WERI-Rb-1 (cell line): ENCODE measurements at regions not wholly inside any gene's neighbourhood (a gene's known extent, or its start where the extent isn't known, plus 50 kb on each side); places are given as distances from the start of the nearest gene placed in this dataset.
"Not testable (repeated sequence)": the region's sequence is repeated elsewhere in the genome, so short reads cannot be mapped to it uniquely, and the experiment has no call there.

Experiments
- DNase-seq: peaks from one replicate; pipeline ENCODE4 v3.0.0-alpha.2; 2020
- H3K27ac ChIP-seq: fragments of 250-450 bp; sonication (Bioruptor Pico); 2 replicates; pipeline ENCODE4 v1.5.1; 2020; ENCODE audit warnings: mild to moderate bottlenecking, moderate library complexity
- H3K27me3 ChIP-seq: fragments of 250-450 bp; sonication (Bioruptor Pico); 2 replicates; pipeline ENCODE4 v1.5.1; 2021; ENCODE audit warnings: mild to moderate bottlenecking, low read depth, moderate library complexity; ENCODE audit not compliant: insufficient read depth, severe bottlenecking
- H3K36me3 ChIP-seq: fragments of 250-450 bp; sonication (Bioruptor Pico); 2 replicates; pipeline ENCODE4 v1.5.1; 2020; ENCODE audit warnings: mild to moderate bottlenecking, moderate library complexity
- H3K4me3 ChIP-seq: 2 replicates; pipeline ENCODE4 v1.5.1; 2011; ENCODE audit warnings: low read depth, mild to moderate bottlenecking, control low read depth, low read length
- H3K9me3 ChIP-seq: fragments of 250-450 bp; sonication (Bioruptor Pico); 2 replicates; pipeline ENCODE4 v1.5.1; 2021; ENCODE audit warnings: mild to moderate bottlenecking, moderate library complexity; ENCODE audit not compliant: severe bottlenecking
- TF ChIP-seq, protein P1 (sequence below): IDR thresholded peaks from 2 replicates; pipeline ENCODE4 v1.5.1; 2011; ENCODE audit warnings: low read depth, mild to moderate bottlenecking, control low read depth, inconsistent platforms, low read length

DNA sequence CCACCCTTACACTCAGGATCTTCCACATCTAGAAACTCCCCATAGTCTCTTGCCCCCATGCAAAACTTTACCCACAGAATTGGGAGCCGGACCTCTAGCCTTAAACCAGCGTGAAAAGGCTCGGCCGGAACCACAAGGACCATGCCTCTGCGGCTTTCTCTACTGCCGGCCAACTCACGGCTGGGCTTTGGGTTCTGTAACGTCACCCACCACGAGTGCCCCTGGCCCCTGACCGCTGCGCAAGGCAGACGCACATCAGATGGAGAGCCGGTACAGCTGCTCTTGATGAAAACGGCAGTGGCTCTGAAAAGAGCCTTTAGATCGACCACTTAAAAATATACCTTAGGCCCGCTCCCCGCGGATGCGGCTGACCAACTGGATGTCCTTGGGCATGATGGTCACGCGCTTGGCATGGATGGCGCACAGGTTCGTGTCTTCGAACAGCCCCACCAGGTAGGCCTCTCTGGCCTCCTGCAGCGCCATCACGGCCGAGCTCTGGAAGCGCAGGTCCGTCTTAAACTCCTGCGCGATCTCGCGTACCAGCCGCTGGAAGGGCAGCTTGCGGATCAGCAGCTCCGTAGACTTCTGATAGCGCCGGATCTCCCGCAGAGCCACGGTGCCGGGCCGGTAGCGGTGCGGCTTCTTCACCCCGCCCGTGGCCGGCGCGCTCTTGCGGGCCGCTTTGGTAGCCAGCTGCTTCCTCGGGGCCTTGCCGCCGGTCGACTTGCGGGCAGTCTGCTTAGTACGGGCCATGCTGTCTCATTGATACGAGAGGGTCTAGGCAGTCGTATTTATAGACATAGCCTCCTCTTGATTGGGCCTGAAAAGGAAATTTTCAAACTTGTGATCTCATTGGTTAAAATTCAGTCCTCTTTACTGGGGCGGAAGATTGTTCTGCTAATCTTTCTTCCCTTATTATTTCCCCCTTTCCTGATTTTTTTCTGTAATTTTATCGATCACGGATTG, 66.3 kb downstream of the FAM72C start:
- H3K4me3 ChIP-seq, H3K9me3 ChIP-seq, H3K27ac ChIP-seq, H3K27me3 ChIP-seq, H3K36me3 ChIP-seq: not testable (repeated sequence)
- DNase-seq, result peak; percentile 22

DNA sequence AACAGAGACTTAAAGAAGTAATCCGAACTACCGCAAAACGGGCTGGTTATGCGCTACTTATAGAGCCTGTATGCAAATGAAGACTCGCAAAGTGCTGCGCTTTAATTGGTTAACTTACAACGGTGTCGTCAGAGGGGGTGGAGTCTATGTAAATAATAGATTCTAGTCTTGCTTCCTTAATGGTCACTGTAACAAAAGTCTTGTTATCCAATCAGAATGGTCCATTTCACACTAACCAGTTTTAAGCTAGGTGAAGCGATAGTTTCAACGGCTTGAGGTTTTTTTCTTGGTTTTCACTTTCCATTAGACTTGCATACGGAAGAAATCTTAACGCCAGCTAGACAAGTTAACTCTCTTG, 67.2 kb downstream of the FAM72C start:
- not testable (repeated sequence) for H3K27me3 ChIP-seq, H3K4me3 ChIP-seq, H3K27ac ChIP-seq, H3K36me3 ChIP-seq, H3K9me3 ChIP-seq, DNase-seq

DNA sequence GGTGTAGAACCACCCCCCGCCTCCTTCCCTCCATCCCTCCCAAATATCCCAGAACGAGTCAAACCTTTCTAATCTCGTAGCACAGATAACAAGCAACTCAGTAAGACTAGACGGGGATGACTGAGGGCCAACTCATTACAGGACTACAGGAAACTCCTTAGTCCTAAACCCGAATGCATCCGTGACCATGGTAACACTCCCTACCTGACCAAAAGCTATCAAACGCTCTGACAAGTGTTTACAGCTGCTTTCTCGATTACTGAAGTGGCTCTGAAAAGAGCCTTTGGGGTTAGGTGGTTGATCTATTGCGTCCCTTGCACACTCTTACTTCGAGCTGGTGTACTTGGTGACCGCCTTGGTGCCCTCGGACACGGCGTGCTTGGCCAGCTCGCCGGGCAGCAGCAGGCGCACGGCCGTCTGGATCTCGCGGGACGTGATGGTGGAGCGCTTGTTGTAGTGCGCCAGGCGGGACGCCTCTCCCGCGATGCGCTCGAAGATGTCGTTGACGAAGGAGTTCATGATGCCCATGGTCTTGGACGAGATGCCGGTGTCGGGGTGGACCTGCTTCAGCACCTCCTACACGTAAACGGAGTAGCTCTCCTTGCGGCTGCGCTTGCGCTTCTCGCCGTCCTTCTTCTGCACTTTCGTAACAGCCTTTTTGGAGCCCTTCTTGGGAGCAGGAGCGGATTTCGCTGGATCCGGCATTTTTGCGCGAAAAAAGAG, 67.7 kb downstream of the FAM72C start:
- not testable (repeated sequence) for H3K4me3 ChIP-seq, H3K27me3 ChIP-seq, DNase-seq, H3K9me3 ChIP-seq, H3K36me3 ChIP-seq, H3K27ac ChIP-seq

DNA sequence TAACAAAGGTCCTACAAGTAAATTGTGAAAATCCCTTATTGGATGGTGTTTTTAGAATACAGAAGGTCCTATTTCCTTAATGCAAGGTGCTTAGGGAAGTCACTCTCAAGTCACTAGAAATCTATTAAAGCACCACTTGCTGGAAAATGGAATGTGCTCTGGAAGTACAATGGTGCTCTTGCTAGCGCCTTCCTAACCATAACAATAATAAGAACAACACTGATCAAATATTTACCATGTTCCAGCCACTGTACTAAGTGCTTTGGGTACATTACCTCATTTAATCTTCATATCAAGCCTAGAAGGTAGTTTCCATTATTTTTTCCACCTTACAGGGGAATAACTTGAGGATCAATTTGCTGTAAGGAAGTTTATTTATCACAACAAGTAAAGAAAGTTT, 75.4 kb downstream of the FAM72C start:
- not testable (repeated sequence) for H3K27me3 ChIP-seq, H3K4me3 ChIP-seq, DNase-seq, H3K27ac ChIP-seq, H3K9me3 ChIP-seq, H3K36me3 ChIP-seq

DNA sequence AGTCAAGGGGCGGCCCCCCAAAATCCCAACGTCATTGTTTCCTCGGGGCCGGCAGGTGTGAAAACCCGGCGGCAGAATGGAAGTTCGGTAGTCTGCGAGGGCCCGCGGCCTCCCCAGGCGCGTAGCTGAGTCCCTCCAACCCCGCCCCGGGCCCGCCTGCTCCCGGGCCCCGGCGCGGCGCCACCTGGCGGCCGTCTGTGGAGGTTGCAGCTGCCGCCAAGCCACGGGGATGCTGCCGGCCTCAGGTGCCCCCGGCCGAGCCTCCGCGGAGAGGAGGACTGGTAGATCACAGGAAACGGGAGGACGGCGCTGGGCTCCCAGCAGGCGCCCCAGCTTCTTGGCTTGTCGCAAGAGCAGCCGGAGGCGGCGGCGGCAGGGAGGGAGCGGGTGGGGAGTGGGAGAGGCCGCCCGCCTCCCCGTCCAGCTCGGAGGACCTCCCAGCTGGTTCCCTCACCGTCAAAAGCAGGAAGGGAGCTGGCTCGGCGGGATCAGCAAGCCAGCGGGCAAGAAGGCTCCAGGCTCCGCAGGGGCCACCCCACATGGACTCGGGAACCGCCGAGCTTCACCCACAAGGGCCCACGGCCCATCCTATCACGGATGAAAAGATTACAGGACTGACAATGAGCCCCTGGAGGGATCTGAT, 86.7 kb downstream of the FAM72C start:
- TF ChIP-seq, protein P1, sequence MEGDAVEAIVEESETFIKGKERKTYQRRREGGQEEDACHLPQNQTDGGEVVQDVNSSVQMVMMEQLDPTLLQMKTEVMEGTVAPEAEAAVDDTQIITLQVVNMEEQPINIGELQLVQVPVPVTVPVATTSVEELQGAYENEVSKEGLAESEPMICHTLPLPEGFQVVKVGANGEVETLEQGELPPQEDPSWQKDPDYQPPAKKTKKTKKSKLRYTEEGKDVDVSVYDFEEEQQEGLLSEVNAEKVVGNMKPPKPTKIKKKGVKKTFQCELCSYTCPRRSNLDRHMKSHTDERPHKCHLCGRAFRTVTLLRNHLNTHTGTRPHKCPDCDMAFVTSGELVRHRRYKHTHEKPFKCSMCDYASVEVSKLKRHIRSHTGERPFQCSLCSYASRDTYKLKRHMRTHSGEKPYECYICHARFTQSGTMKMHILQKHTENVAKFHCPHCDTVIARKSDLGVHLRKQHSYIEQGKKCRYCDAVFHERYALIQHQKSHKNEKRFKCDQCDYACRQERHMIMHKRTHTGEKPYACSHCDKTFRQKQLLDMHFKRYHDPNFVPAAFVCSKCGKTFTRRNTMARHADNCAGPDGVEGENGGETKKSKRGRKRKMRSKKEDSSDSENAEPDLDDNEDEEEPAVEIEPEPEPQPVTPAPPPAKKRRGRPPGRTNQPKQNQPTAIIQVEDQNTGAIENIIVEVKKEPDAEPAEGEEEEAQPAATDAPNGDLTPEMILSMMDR, result peak; percentile 57
- H3K9me3 ChIP-seq, H3K27me3 ChIP-seq, H3K36me3 ChIP-seq, H3K27ac ChIP-seq: not testable (repeated sequence)
- peak; percentile 83 for DNase-seq
- peak overlapping the region; percentile 32 for H3K4me3 ChIP-seq

DNA sequence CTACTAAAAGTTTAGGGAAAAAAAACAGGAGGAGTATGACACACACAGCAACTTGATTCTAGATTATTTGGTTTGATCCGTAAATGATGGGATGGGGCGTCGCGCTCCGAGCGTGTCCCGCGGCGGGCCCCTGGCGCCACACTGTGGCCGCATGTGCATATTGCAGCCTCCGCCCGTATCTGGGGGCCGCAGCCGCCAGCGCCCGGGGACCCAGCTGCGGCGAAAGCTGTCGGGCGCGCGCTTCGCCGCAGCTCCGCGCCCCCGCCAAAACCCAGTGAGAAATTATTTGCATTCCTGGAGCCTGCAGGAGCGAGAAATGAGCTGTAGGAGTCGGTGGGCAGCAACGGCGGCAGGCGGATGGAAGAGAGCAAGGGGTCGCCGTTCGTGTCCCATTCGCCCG, 87.3 kb downstream of the FAM72C start:
- peak overlapping the region; percentile 32 for H3K4me3 ChIP-seq
- not testable (repeated sequence) for H3K9me3 ChIP-seq, H3K27me3 ChIP-seq, H3K27ac ChIP-seq, H3K36me3 ChIP-seq
- DNase-seq, result peak; percentile 53

DNA sequence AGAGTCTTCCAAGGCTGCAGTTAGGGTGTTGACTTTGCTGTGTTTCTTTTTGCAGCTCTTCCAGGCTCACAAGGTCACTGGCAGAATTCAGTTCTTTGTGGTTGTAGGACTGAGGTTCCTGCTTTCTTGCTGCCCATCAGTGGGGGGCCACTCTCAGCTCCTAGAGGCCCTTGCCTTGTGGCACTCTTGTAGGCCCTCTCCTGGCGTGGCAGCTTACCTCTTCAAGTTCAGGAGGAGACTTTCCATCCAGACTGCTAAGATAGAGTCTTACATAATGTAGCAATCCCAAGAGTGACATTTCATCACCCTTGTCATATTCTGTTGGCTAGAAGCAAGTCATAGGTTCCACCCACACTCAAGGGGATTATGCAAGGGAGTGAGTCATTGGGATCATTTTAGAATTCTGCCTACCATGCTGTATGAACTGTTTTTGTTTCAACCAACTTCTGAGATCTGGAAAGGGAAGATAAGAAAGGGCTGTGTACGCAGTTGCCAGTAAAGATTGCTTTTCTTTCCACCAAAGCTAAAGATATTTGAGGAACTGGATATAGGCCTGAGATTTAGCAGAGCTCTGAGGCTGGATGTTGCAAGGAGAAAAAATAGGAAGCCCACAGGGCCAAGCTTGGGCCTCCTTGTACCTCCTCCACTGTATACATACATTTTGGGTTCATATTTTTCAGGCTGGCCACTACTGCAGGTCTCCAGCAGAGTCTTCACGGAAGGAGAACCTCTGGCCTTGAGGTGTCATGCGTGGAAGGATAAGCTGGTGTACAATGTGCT, 91.8 kb downstream of the FAM72C start:
- not testable (repeated sequence) for H3K27ac ChIP-seq, H3K4me3 ChIP-seq, DNase-seq

DNA sequence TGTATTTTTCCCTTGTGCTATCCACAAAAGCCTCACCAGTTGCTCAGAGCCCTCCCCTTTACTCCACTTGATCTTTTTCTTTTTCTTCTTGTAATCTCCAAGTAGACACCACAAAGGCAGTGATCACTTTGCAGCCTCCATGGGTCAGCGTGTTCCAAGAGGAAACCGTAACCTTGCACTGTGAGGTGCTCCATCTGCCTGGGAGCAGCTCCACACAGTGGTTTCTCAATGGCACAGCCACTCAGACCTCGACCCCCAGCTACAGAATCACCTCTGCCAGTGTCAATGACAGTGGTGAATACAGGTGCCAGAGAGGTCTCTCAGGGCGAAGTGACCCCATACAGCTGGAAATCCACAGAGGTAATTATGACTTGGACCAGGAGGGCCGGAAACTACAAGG, 95.8 kb downstream of the FAM72C start:
- DNase-seq, H3K36me3 ChIP-seq, H3K4me3 ChIP-seq, H3K9me3 ChIP-seq, H3K27ac ChIP-seq, H3K27me3 ChIP-seq: not testable (repeated sequence)

More for the DNA sequence above, 91.8 kb downstream of the FAM72C start:
- H3K9me3 ChIP-seq, H3K36me3 ChIP-seq, H3K27me3 ChIP-seq: not testable (repeated sequence)

DNA sequence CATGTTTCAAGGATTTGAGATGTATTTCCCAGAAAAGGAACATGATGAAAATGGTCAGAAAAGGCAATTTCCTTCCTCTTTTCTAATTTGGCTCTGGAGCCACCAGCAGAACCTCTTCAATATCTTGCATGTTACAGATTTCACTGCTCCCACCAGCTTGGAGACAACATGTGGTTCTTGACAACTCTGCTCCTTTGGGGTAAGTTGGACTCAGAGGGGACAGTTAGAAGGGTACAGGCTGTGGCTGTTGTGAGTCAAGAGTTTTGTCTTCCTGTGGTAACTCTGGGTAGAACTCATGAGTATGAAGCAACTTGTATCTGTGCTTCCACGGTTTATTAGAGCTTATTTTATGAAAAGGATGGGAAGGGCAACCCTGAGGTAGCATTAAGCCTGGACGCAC, 97.2 kb downstream of the FAM72C start:
- H3K9me3 ChIP-seq, H3K27ac ChIP-seq, DNase-seq, H3K36me3 ChIP-seq, H3K27me3 ChIP-seq, H3K4me3 ChIP-seq: not testable (repeated sequence)

DNA sequence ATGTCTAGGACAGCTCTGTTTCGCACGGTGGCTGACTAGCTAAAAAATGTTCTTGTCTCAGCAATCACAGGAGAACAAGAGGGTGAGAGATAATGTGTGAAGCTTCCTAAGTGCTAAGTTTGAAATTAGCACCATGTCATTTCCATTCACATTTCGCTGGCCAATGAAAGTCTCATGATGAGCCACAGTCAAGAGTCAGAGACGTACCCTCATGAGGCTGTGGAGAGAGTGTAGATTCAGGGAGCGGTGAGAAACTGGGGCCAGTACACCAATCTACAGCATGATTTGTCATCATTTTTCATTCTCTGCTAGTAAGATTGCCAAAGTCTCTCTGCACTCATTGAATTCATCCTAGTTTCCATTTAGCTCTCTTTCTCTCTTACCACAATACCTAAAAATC, 98.1 kb downstream of the FAM72C start:
- H3K27ac ChIP-seq, H3K36me3 ChIP-seq, DNase-seq, H3K9me3 ChIP-seq, H3K27me3 ChIP-seq, H3K4me3 ChIP-seq: not testable (repeated sequence)

DNA sequence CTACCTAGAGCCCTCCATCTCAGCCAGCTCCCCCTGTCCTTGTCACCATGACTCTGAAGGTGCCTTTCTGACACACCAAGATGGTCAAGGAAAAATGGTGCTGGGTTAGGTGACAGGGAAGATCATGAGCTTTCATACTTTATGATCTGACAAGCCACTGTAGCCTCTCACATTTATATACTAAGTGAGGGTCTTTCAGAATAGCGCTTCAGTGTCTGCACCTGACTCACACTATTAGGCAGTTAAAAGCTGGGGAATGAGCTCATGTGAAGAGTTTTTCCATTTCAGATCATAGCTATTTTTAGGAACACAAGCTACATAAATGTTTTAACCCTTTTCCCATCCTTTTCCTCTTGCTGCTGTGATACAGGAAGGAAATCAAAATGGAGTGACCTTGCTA, 101.4 kb downstream of the FAM72C start:
- H3K27me3 ChIP-seq, H3K27ac ChIP-seq, DNase-seq, H3K9me3 ChIP-seq, H3K4me3 ChIP-seq, H3K36me3 ChIP-seq: not testable (repeated sequence)

DNA sequence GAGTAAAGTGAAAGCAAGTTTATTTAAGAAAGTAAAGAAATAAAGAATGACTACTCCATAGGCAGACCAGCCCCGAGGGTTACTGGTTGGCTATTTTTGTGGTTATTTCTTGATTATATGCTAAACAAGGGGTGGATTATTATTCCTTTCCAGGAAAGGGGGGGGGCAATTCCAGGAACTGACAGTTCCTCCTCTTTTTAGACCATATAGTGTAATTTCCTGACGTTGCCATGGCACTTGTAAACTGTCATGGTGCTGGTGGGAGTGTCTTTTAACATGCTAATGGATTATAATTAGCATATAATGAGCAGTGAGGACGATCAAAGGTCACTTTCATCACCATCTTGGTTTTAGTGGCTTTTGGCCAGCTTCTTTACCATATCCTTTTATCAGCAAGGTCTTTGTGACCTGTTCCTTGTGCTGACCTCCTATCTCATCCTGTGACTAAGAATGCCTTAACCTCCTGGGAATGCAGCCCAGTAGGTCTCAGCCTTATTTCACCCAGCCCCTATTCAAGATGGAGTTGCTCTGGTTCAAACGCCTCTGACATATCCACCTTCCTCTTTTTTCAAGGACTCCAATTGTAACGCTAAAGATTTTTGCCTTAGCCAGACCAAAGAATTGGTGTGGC, 104.1 kb downstream of the FAM72C start:
- not testable (repeated sequence) for H3K27ac ChIP-seq, DNase-seq, H3K4me3 ChIP-seq, H3K36me3 ChIP-seq, H3K9me3 ChIP-seq, H3K27me3 ChIP-seq
